ENCODE measurements at regions not wholly inside any gene's neighbourhood (a gene's known extent, or its start where the extent isn't known, plus 50 kb on each side); places are given as distances from the start of the nearest gene placed in this dataset.

GRCh38 chr4:125948021-125948420, 633.3 kb downstream of the FAT4 start:
- H3K4me1 ChIP-seq: no peaks in the 10 kb centered on the region
- no peaks in the 10 kb centered on the region for H3K27me3 ChIP-seq
- ATAC-seq: no peak
- no peak overlapping the region for H3K4me3 ChIP-seq
- no peaks in the 10 kb centered on the region for H3K9me3 ChIP-seq
- WGBS, 2 donors (ENCODE audit: low coverage in 1 of 2): 30 to 41% methylated on average over 4 of the region's 4 CpGs
- no peaks in the 10 kb centered on the region for H3K36me3 ChIP-seq
- TF ChIP-seq POLR2AphosphoS5 (IDR thresholded peaks at IDR 0.05) (no peak), POLR2A (IDR thresholded peaks at IDR 0.05) (no peak), CTCF (IDR thresholded peaks at IDR 0.05) (no peak), EP300 (IDR thresholded peaks at IDR 0.05) (no peak)
- H3K27ac ChIP-seq: no peak overlapping the region

GRCh38 chr4:125951261-125951887, 636.6 kb downstream of the FAT4 start:
- H3K9me3 ChIP-seq: no peaks in the 10 kb centered on the region
- H3K27ac ChIP-seq: no peak overlapping the region
- no peaks in the 10 kb centered on the region for H3K36me3 ChIP-seq
- H3K4me1 ChIP-seq: no peaks in the 10 kb centered on the region
- H3K27me3 ChIP-seq: no peaks in the 10 kb centered on the region
- WGBS, 2 donors (ENCODE audit: low coverage in 1 of 2): 46 to 67% methylated on average over 1 of the region's 1 CpG
- no peak overlapping the region for H3K4me3 ChIP-seq
- TF ChIP-seq EP300 (IDR thresholded peaks at IDR 0.05): no peak
- TF ChIP-seq POLR2A (IDR thresholded peaks at IDR 0.05): no peak
- no peak for TF ChIP-seq POLR2AphosphoS5 (IDR thresholded peaks at IDR 0.05)
- no peak for TF ChIP-seq CTCF (IDR thresholded peaks at IDR 0.05)
- ATAC-seq: no peak

GRCh38 chr4:125952631-125953030, 637.9 kb downstream of the FAT4 start:
- Histone ChIP-seq H3K36me3 (no peaks in the 10 kb centered on the region), H3K27ac (no peak overlapping the region), H3K4me1 (no peaks in the 10 kb centered on the region), H3K9me3 (no peaks in the 10 kb centered on the region), H3K4me3 (no peak overlapping the region), H3K27me3 (no peaks in the 10 kb centered on the region)
- no peak for TF ChIP-seq POLR2AphosphoS5 (IDR thresholded peaks at IDR 0.05)
- TF ChIP-seq EP300 (IDR thresholded peaks at IDR 0.05): no peak
- no peak for TF ChIP-seq POLR2A (IDR thresholded peaks at IDR 0.05)
- no peak for TF ChIP-seq CTCF (IDR thresholded peaks at IDR 0.05)
- ATAC-seq: no peak

- Histone ChIP-seq H3K9me3 (no peaks in the 10 kb centered on the region), H3K27me3 (no peaks in the 10 kb centered on the region), H3K36me3 (no peaks in the 10 kb centered on the region), H3K4me1 (no peaks in the 10 kb centered on the region), H3K4me3 (no peak overlapping the region), H3K27ac (no peak overlapping the region)
- ATAC-seq: no peak
- no peak for TF ChIP-seq POLR2A (IDR thresholded peaks at IDR 0.05)
- no peak for TF ChIP-seq CTCF (IDR thresholded peaks at IDR 0.05)
- no peak for TF ChIP-seq POLR2AphosphoS5 (IDR thresholded peaks at IDR 0.05)
- no peak for TF ChIP-seq EP300 (IDR thresholded peaks at IDR 0.05)
- 82% methylated on average over 1 of the region's 1 CpG; no CpG with 5 or more reads in 1 of the 2 donors for WGBS, 2 donors (ENCODE audit: low coverage in 1 of 2)
Measured at GRCh38 chr4:125956276-125956675, 641.5 kb downstream of the FAT4 start.

- H3K36me3 ChIP-seq: no peaks in the 10 kb centered on the region
- H3K27ac ChIP-seq: no peak overlapping the region
- H3K27me3 ChIP-seq: no peaks in the 10 kb centered on the region
- H3K9me3 ChIP-seq: no peaks in the 10 kb centered on the region
- ATAC-seq: no peak
- no peak overlapping the region for H3K4me3 ChIP-seq
- TF ChIP-seq EP300 (IDR thresholded peaks at IDR 0.05) (no peak), CTCF (IDR thresholded peaks at IDR 0.05) (no peak), POLR2AphosphoS5 (IDR thresholded peaks at IDR 0.05) (no peak), POLR2A (IDR thresholded peaks at IDR 0.05) (no peak)
- H3K4me1 ChIP-seq: no peaks in the 10 kb centered on the region
Measured at GRCh38 chr4:125958519-125958918, 643.8 kb downstream of the FAT4 start.
